Smooth muscle cell (in vitro differentiated cells): ENCODE measurements at regions not wholly inside any gene's neighbourhood (a gene's known extent, or its start where the extent isn't known, plus 50 kb on each side); places are given as distances from the start of the nearest gene placed in this dataset.

Experiments used
- DNase-seq: peaks from one replicate; lab custom pipeline; 2025; ENCODE audit not compliant: unreplicated experiment; lab: John Stamatoyannopoulos, UW
- H2AFZ ChIP-seq: fragments of 200-600 bp; sonication (generic); 2 replicates; pipeline ENCODE4 v1.6.0; 2016; ENCODE audit warnings: antibody characterized with exemption, low read depth, mild to moderate bottlenecking
- H3F3A ChIP-seq: fragments of 200-600 bp; sonication (generic); 2 replicates; pipeline ENCODE4 v1.6.0; 2017; ENCODE audit warnings: antibody characterized with exemption, low read depth
- H3K27ac ChIP-seq: fragments of 200-600 bp; sonication (generic); 2 replicates; pipeline ENCODE4 v1.5.1; 2016; ENCODE audit warnings: low read depth, mild to moderate bottlenecking
- H3K27me3 ChIP-seq: fragments of 200-600 bp; sonication (generic); 2 replicates; pipeline ENCODE4 v1.6.1; 2016; ENCODE audit warnings: low read depth, mild to moderate bottlenecking
- H3K36me3 ChIP-seq: fragments of 200-600 bp; sonication (generic); 2 replicates; pipeline ENCODE4 v1.5.1; 2016; ENCODE audit warnings: low read depth
- H3K4me1 ChIP-seq: fragments of 200-600 bp; sonication (generic); 2 replicates; pipeline ENCODE4 v1.5.1; 2016; ENCODE audit warnings: low read depth
- H3K4me2 ChIP-seq: fragments of 200-600 bp; sonication (generic); 2 replicates; pipeline ENCODE4 v1.6.0; 2016; ENCODE audit warnings: mild to moderate bottlenecking
- H3K4me3 ChIP-seq: fragments of 200-600 bp; sonication (generic); 2 replicates; pipeline ENCODE4 v1.5.1; 2016; ENCODE audit warnings: mild to moderate bottlenecking
- H3K79me2 ChIP-seq: fragments of 200-600 bp; sonication (generic); 2 replicates; pipeline ENCODE4 v1.6.0; 2016; ENCODE audit warnings: low read depth, mild to moderate bottlenecking
- H3K9ac ChIP-seq: fragments of 200-600 bp; sonication (generic); 2 replicates; pipeline ENCODE4 v1.6.0; 2016; ENCODE audit warnings: low read depth
- H3K9me3 ChIP-seq: fragments of 200-600 bp; sonication (generic); replicated peaks from 2 replicates; pipeline ENCODE4 v1.5.1; 2016; ENCODE audit warnings: low read depth
- H4K20me1 ChIP-seq: fragments of 200-600 bp; sonication (generic); 2 replicates; pipeline ENCODE4 v1.6.0; 2016; ENCODE audit warnings: low read depth
- CTCF ChIP-seq: fragments of 200-600 bp; sonication (generic); IDR thresholded peaks from 2 replicates; pipeline ENCODE4 v1.5.1; 2017; ENCODE audit warnings: borderline replicate concordance, mild to moderate bottlenecking, antibody characterized with exemption; ENCODE audit not compliant: insufficient read depth, poor library complexity, severe bottlenecking
- WGBS: methylation state at CpG from one replicate; pipeline ENCODE4 v1.1.7; 2016; ENCODE audit warnings: low lambda C conversion rate; 5-methylcytosine and 5-hydroxymethylcytosine counted together

- no peak overlapping the region for H3K4me2 ChIP-seq
- no peak for DNase-seq
- no peak overlapping the region for H3K27ac ChIP-seq
- no peak overlapping the region for H3K9ac ChIP-seq
- H2AFZ ChIP-seq = no peak overlapping the region
- no peaks in the 10 kb centered on the region for H3K36me3 ChIP-seq
- no peaks in the 10 kb centered on the region for H3K9me3 ChIP-seq
- H3F3A ChIP-seq = peaks cover 4% of the 10 kb centered on the region
- no peaks in the 10 kb centered on the region for H3K27me3 ChIP-seq
- no peaks in the 10 kb centered on the region for H4K20me1 ChIP-seq
- H3K4me3 ChIP-seq = no peak overlapping the region
- no peaks in the 10 kb centered on the region for H3K79me2 ChIP-seq
- H3K4me1 ChIP-seq = no peaks in the 10 kb centered on the region
- no peak for TF ChIP-seq CTCF
- WGBS = 88% methylated on average over 7 of the region's 7 CpGs
Observed at GRCh38 chr6:137772541-137773250, 94.4 kb upstream of the TNFAIP3 start.

- Histone ChIP-seq H3K4me1 (no peaks in the 10 kb centered on the region), H3K36me3 (no peaks in the 10 kb centered on the region), H3K27ac (no peak overlapping the region), H3K9me3 (no peaks in the 10 kb centered on the region), H3K9ac (no peak overlapping the region), H3K27me3 (no peaks in the 10 kb centered on the region), H4K20me1 (no peaks in the 10 kb centered on the region), H2AFZ (no peak overlapping the region), H3K4me3 (no peak overlapping the region), H3K79me2 (no peaks in the 10 kb centered on the region), H3F3A (no peaks in the 10 kb centered on the region), H3K4me2 (no peak overlapping the region)
- no peak for DNase-seq
- no peak for TF ChIP-seq CTCF
- WGBS = 89% methylated on average over 2 of the region's 2 CpGs
Observed at GRCh38 chr6:137775227-137775626, 91.8 kb upstream of the TNFAIP3 start.

- Histone ChIP-seq H4K20me1 (no peaks in the 10 kb centered on the region), H3K27ac (peak overlapping the region; percentile 65), H2AFZ (no peak overlapping the region), H3K9me3 (no peaks in the 10 kb centered on the region), H3K9ac (no peak overlapping the region), H3K79me2 (no peaks in the 10 kb centered on the region), H3F3A (no peaks in the 10 kb centered on the region), H3K4me3 (no peak overlapping the region), H3K27me3 (no peaks in the 10 kb centered on the region), H3K4me1 (no peaks in the 10 kb centered on the region), H3K36me3 (no peaks in the 10 kb centered on the region), H3K4me2 (no peak overlapping the region)
- no peak for DNase-seq
- TF ChIP-seq CTCF = no peak
- WGBS = over 99% methylated on average over 5 of the region's 5 CpGs
Observed at GRCh38 chr6:137775720-137776119, 91.3 kb upstream of the TNFAIP3 start.

GRCh38 chr6:137776256-137776655, 90.8 kb upstream of the TNFAIP3 start:
- Histone ChIP-seq H3K4me3 (no peak overlapping the region), H4K20me1 (no peaks in the 10 kb centered on the region), H2AFZ (no peak overlapping the region), H3F3A (no peaks in the 10 kb centered on the region), H3K4me1 (no peaks in the 10 kb centered on the region), H3K9me3 (no peaks in the 10 kb centered on the region), H3K79me2 (no peaks in the 10 kb centered on the region), H3K4me2 (peak overlapping the region; percentile 77), H3K27ac (peak overlapping the region; percentile 65), H3K9ac (no peak overlapping the region), H3K36me3 (no peaks in the 10 kb centered on the region), H3K27me3 (no peaks in the 10 kb centered on the region)
- no peak for TF ChIP-seq CTCF
- DNase-seq = no peak
- 94% methylated on average over 9 of the region's 9 CpGs for WGBS
